ENCODE measurements at regions not wholly inside any gene's neighbourhood (a gene's known extent, or its start where the extent isn't known, plus 50 kb on each side); places are given as distances from the start of the nearest gene placed in this dataset.

GRCh38 chr3:59518283-59519055 is 468.6 kb upstream of the CFAP20DC start:
- WGBS, 3 donors = 65 to 77% (median 66%) methylated on average over 14 of the region's 14 CpGs
- no peaks in the 10 kb centered on the region for H3K27me3 ChIP-seq (ENCODE audit: control insufficient read depth in 3 of 3, insufficient read depth in 3 of 3, low read length in 3 of 3)
- no peaks in the 10 kb centered on the region for H3K4me1 ChIP-seq (ENCODE audit: control insufficient read depth in 3 of 3, insufficient read depth in 2 of 3, low read depth in 1 of 3, low read length in 2 of 3)
- FAIRE-seq (no peak), DNase-seq (no peak)
- no peak overlapping the region for H3K27ac ChIP-seq (ENCODE audit: low read depth in 1 of 3, low read length in 2 of 3)
- no peaks in the 10 kb centered on the region for H3K9me3 ChIP-seq (ENCODE audit: control insufficient read depth in 2 of 2, insufficient read depth in 1 of 2, low read depth in 1 of 2, low read length in 1 of 2)
- no peak overlapping the region for H3K4me3 ChIP-seq (ENCODE audit: low read depth in 1 of 3, low read length in 3 of 3)
- H3K36me3 ChIP-seq (ENCODE audit: control insufficient read depth in 3 of 3, insufficient read depth in 2 of 3, low read depth in 1 of 3, low read length in 3 of 3) = no peaks in the 10 kb centered on the region

GRCh38 chr3:59517388-59517787 is 467.6 kb upstream of the CFAP20DC start:
- Histone ChIP-seq H3K9me3 (ENCODE audit: control insufficient read depth in 2 of 2, insufficient read depth in 1 of 2, low read depth in 1 of 2, low read length in 1 of 2) (no peaks in the 10 kb centered on the region), H3K4me1 (ENCODE audit: control insufficient read depth in 3 of 3, insufficient read depth in 2 of 3, low read depth in 1 of 3, low read length in 2 of 3) (no peaks in the 10 kb centered on the region), H3K4me3 (ENCODE audit: low read depth in 1 of 3, low read length in 3 of 3) (no peak overlapping the region), H3K27ac (ENCODE audit: low read depth in 1 of 3, low read length in 2 of 3) (no peak overlapping the region), H3K36me3 (ENCODE audit: control insufficient read depth in 3 of 3, insufficient read depth in 2 of 3, low read depth in 1 of 3, low read length in 3 of 3) (no peaks in the 10 kb centered on the region), H3K27me3 (ENCODE audit: control insufficient read depth in 3 of 3, insufficient read depth in 3 of 3, low read length in 3 of 3) (no peaks in the 10 kb centered on the region)
- DNase-seq (no peak), FAIRE-seq (no peak)
- 68 to 70% (median 69%) methylated on average over 4 of the region's 4 CpGs for WGBS, 3 donors

GRCh38 chr3:59515966-59516365 is 466.1 kb upstream of the CFAP20DC start:
- WGBS, 3 donors = 71 to 81% (median 79%) methylated on average over 3 of the region's 3 CpGs
- Histone ChIP-seq H3K9me3 (ENCODE audit: control insufficient read depth in 2 of 2, insufficient read depth in 1 of 2, low read depth in 1 of 2, low read length in 1 of 2) (no peaks in the 10 kb centered on the region), H3K4me1 (ENCODE audit: control insufficient read depth in 3 of 3, insufficient read depth in 2 of 3, low read depth in 1 of 3, low read length in 2 of 3) (no peaks in the 10 kb centered on the region), H3K36me3 (ENCODE audit: control insufficient read depth in 3 of 3, insufficient read depth in 2 of 3, low read depth in 1 of 3, low read length in 3 of 3) (no peaks in the 10 kb centered on the region), H3K27me3 (ENCODE audit: control insufficient read depth in 3 of 3, insufficient read depth in 3 of 3, low read length in 3 of 3) (no peaks in the 10 kb centered on the region), H3K4me3 (ENCODE audit: low read depth in 1 of 3, low read length in 3 of 3) (no peak overlapping the region), H3K27ac (ENCODE audit: low read depth in 1 of 3, low read length in 2 of 3) (no peak overlapping the region)
- FAIRE-seq = no peak
- DNase-seq = no peak

- no peak overlapping the region for H3K27ac ChIP-seq (ENCODE audit: low read depth in 1 of 3, low read length in 2 of 3)
- H3K4me3 ChIP-seq (ENCODE audit: low read depth in 1 of 3, low read length in 3 of 3) = no peak overlapping the region
- H3K4me1 ChIP-seq (ENCODE audit: control insufficient read depth in 3 of 3, insufficient read depth in 2 of 3, low read depth in 1 of 3, low read length in 2 of 3) = no peaks in the 10 kb centered on the region
- DNase-seq (no peak), FAIRE-seq (no peak)
- no peaks in the 10 kb centered on the region for H3K36me3 ChIP-seq (ENCODE audit: control insufficient read depth in 3 of 3, insufficient read depth in 2 of 3, low read depth in 1 of 3, low read length in 3 of 3)
- no peaks in the 10 kb centered on the region for H3K9me3 ChIP-seq (ENCODE audit: control insufficient read depth in 2 of 2, insufficient read depth in 1 of 2, low read depth in 1 of 2, low read length in 1 of 2)
- peaks cover 0 to 3% (median 0%) of the 10 kb centered on the region in 3 donors for H3K27me3 ChIP-seq (ENCODE audit: control insufficient read depth in 3 of 3, insufficient read depth in 3 of 3, low read length in 3 of 3)
- 61 to 63% (median 62%) methylated on average over 7 of the region's 7 CpGs for WGBS, 3 donors
These were observed 465.1 kb upstream of the CFAP20DC start for GRCh38 chr3:59514865-59515482.

GRCh38 chr3:59513570-59513969 is 463.7 kb upstream of the CFAP20DC start:
- H3K27ac ChIP-seq (ENCODE audit: low read depth in 1 of 3, low read length in 2 of 3) = no peak overlapping the region
- FAIRE-seq (no peak), DNase-seq (no peak)
- H3K4me1 ChIP-seq (ENCODE audit: control insufficient read depth in 3 of 3, insufficient read depth in 2 of 3, low read depth in 1 of 3, low read length in 2 of 3) = no peaks in the 10 kb centered on the region
- H3K36me3 ChIP-seq (ENCODE audit: control insufficient read depth in 3 of 3, insufficient read depth in 2 of 3, low read depth in 1 of 3, low read length in 3 of 3) = no peaks in the 10 kb centered on the region
- no peaks in the 10 kb centered on the region for H3K9me3 ChIP-seq (ENCODE audit: control insufficient read depth in 2 of 2, insufficient read depth in 1 of 2, low read depth in 1 of 2, low read length in 1 of 2)
- no peak overlapping the region for H3K4me3 ChIP-seq (ENCODE audit: low read depth in 1 of 3, low read length in 3 of 3)
- WGBS, 3 donors = 49 to 83% (median 70%) methylated on average over 1 of the region's 1 CpG
- peaks cover 0 to 3% (median 0%) of the 10 kb centered on the region in 3 donors for H3K27me3 ChIP-seq (ENCODE audit: control insufficient read depth in 3 of 3, insufficient read depth in 3 of 3, low read length in 3 of 3)

GRCh38 chr3:59512066-59512465 is 462.2 kb upstream of the CFAP20DC start:
- Histone ChIP-seq H3K9me3 (ENCODE audit: control insufficient read depth in 2 of 2, insufficient read depth in 1 of 2, low read depth in 1 of 2, low read length in 1 of 2) (no peaks in the 10 kb centered on the region), H3K27ac (ENCODE audit: low read depth in 1 of 3, low read length in 2 of 3) (no peak overlapping the region), H3K27me3 (ENCODE audit: control insufficient read depth in 3 of 3, insufficient read depth in 3 of 3, low read length in 3 of 3) (peaks cover 0 to 3% (median 0%) of the 10 kb centered on the region in 3 donors), H3K36me3 (ENCODE audit: control insufficient read depth in 3 of 3, insufficient read depth in 2 of 3, low read depth in 1 of 3, low read length in 3 of 3) (no peaks in the 10 kb centered on the region), H3K4me1 (ENCODE audit: control insufficient read depth in 3 of 3, insufficient read depth in 2 of 3, low read depth in 1 of 3, low read length in 2 of 3) (no peaks in the 10 kb centered on the region), H3K4me3 (ENCODE audit: low read depth in 1 of 3, low read length in 3 of 3) (no peak overlapping the region)
- DNase-seq = no peak
- FAIRE-seq = no peak
- WGBS, 3 donors = 75 to 82% (median 77%) methylated on average over 6 of the region's 6 CpGs

- no peak overlapping the region for H3K27ac ChIP-seq (ENCODE audit: low read depth in 1 of 3, low read length in 2 of 3)
- H3K4me3 ChIP-seq (ENCODE audit: low read depth in 1 of 3, low read length in 3 of 3) = no peak overlapping the region
- no peaks in the 10 kb centered on the region for H3K36me3 ChIP-seq (ENCODE audit: control insufficient read depth in 3 of 3, insufficient read depth in 2 of 3, low read depth in 1 of 3, low read length in 3 of 3)
- no peaks in the 10 kb centered on the region for H3K4me1 ChIP-seq (ENCODE audit: control insufficient read depth in 3 of 3, insufficient read depth in 2 of 3, low read depth in 1 of 3, low read length in 2 of 3)
- WGBS, 3 donors = 17 to 38% (median 28%) methylated on average over 4 of the region's 4 CpGs
- FAIRE-seq (no peak), DNase-seq (no peak)
- H3K27me3 ChIP-seq (ENCODE audit: control insufficient read depth in 3 of 3, insufficient read depth in 3 of 3, low read length in 3 of 3) = peaks cover 0 to 3% (median 0%) of the 10 kb centered on the region in 3 donors
- H3K9me3 ChIP-seq (ENCODE audit: control insufficient read depth in 2 of 2, insufficient read depth in 1 of 2, low read depth in 1 of 2, low read length in 1 of 2) = no peaks in the 10 kb centered on the region
These were observed 460.8 kb upstream of the CFAP20DC start for GRCh38 chr3:59510576-59510975.

- no peak overlapping the region for H3K27ac ChIP-seq (ENCODE audit: low read depth in 1 of 3, low read length in 2 of 3)
- WGBS, 3 donors = 76 to 80% (median 78%) methylated on average over 10 of the region's 10 CpGs
- peaks cover 0 to 3% (median 0%) of the 10 kb centered on the region in 3 donors for H3K27me3 ChIP-seq (ENCODE audit: control insufficient read depth in 3 of 3, insufficient read depth in 3 of 3, low read length in 3 of 3)
- H3K4me1 ChIP-seq (ENCODE audit: control insufficient read depth in 3 of 3, insufficient read depth in 2 of 3, low read depth in 1 of 3, low read length in 2 of 3) = no peaks in the 10 kb centered on the region
- H3K4me3 ChIP-seq (ENCODE audit: low read depth in 1 of 3, low read length in 3 of 3) = no peak overlapping the region
- no peak for FAIRE-seq
- DNase-seq = no peak
- H3K36me3 ChIP-seq (ENCODE audit: control insufficient read depth in 3 of 3, insufficient read depth in 2 of 3, low read depth in 1 of 3, low read length in 3 of 3) = no peaks in the 10 kb centered on the region
- H3K9me3 ChIP-seq (ENCODE audit: control insufficient read depth in 2 of 2, insufficient read depth in 1 of 2, low read depth in 1 of 2, low read length in 1 of 2) = no peaks in the 10 kb centered on the region
These were observed 458.4 kb upstream of the CFAP20DC start for GRCh38 chr3:59508273-59508672.

Measured in small intestine (tissue), 7 donors.